ENCODE measurements at regions not wholly inside any gene's neighbourhood (a gene's known extent, or its start where the extent isn't known, plus 50 kb on each side); places are given as distances from the start of the nearest gene placed in this dataset.

- TF ChIP-seq, protein P1, sequence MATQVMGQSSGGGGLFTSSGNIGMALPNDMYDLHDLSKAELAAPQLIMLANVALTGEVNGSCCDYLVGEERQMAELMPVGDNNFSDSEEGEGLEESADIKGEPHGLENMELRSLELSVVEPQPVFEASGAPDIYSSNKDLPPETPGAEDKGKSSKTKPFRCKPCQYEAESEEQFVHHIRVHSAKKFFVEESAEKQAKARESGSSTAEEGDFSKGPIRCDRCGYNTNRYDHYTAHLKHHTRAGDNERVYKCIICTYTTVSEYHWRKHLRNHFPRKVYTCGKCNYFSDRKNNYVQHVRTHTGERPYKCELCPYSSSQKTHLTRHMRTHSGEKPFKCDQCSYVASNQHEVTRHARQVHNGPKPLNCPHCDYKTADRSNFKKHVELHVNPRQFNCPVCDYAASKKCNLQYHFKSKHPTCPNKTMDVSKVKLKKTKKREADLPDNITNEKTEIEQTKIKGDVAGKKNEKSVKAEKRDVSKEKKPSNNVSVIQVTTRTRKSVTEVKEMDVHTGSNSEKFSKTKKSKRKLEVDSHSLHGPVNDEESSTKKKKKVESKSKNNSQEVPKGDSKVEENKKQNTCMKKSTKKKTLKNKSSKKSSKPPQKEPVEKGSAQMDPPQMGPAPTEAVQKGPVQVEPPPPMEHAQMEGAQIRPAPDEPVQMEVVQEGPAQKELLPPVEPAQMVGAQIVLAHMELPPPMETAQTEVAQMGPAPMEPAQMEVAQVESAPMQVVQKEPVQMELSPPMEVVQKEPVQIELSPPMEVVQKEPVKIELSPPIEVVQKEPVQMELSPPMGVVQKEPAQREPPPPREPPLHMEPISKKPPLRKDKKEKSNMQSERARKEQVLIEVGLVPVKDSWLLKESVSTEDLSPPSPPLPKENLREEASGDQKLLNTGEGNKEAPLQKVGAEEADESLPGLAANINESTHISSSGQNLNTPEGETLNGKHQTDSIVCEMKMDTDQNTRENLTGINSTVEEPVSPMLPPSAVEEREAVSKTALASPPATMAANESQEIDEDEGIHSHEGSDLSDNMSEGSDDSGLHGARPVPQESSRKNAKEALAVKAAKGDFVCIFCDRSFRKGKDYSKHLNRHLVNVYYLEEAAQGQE (IDR thresholded peaks at IDR 0.05; ENCODE audit: insufficient read depth in 1 of 2, low read depth in 2 of 2, low read length in 2 of 2), result no peak
- TF ChIP-seq FOXP2 (optimal IDR thresholded peaks at IDR 0.05; ENCODE audit: borderline replicate concordance, extremely low read depth, extremely low read length, insufficient read depth) (no peak), POLR2AphosphoS5 (IDR thresholded peaks at IDR 0.05; ENCODE audit: low read depth, low read length) (no peak)
Measured at GRCh38 chr2:23293731-23294130, 91.2 kb upstream of the KLHL29 start.

- no peak for TF ChIP-seq TAF1 (IDR thresholded peaks at IDR 0.05; ENCODE audit: borderline replicate concordance, insufficient read depth, low read length)
- TF ChIP-seq POLR2AphosphoS5 (IDR thresholded peaks at IDR 0.05; ENCODE audit: low read depth, low read length), result no peak
- TF ChIP-seq SIN3A (IDR thresholded peaks at IDR 0.05; ENCODE audit: borderline replicate concordance, insufficient read depth, low read length), result no peak
- TF ChIP-seq, protein P1 (IDR thresholded peaks at IDR 0.05; ENCODE audit: insufficient read depth in 1 of 2, low read depth in 2 of 2, low read length in 2 of 2), result no peak
- TF ChIP-seq FOXP2 (optimal IDR thresholded peaks at IDR 0.05; ENCODE audit: borderline replicate concordance, extremely low read depth, extremely low read length, insufficient read depth), result no peak
Measured at GRCh38 chr2:23294238-23294637, 90.7 kb upstream of the KLHL29 start.

DNA sequence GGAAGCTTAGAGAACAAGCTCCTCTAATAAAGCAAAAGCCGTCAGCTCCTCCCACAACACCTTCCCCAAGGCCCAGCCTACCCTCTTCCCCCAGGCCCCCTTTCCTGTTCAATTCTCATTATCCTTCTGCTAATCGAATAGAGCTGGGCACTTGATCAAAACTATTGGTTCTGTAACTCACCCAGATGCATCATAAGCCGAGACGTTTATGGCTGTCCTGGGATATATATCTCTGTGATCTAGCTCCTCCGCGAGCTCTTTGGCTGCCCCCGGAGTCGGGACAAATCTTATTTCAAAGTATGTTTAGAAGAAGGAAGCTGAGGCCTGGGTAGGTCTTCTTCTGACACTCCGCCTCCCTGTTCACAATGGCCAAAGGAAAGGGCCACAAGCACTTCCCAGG is 88.3 kb upstream of the KLHL29 start:
- TF ChIP-seq SIN3A (IDR thresholded peaks at IDR 0.05; ENCODE audit: borderline replicate concordance, insufficient read depth, low read length) (no peak), POLR2AphosphoS5 (IDR thresholded peaks at IDR 0.05; ENCODE audit: low read depth, low read length) (no peak), TAF1 (IDR thresholded peaks at IDR 0.05; ENCODE audit: borderline replicate concordance, insufficient read depth, low read length) (no peak), FOXP2 (optimal IDR thresholded peaks at IDR 0.05; ENCODE audit: borderline replicate concordance, extremely low read depth, extremely low read length, insufficient read depth) (no peak)
- TF ChIP-seq, protein P1 (IDR thresholded peaks at IDR 0.05; ENCODE audit: insufficient read depth in 1 of 2, low read depth in 2 of 2, low read length in 2 of 2), result no peak

GRCh38 chr2:23297112-23297511 is 87.9 kb upstream of the KLHL29 start:
- TF ChIP-seq, protein P1 (IDR thresholded peaks at IDR 0.05; ENCODE audit: insufficient read depth in 1 of 2, low read depth in 2 of 2, low read length in 2 of 2), result no peak
- TF ChIP-seq TAF1 (IDR thresholded peaks at IDR 0.05; ENCODE audit: borderline replicate concordance, insufficient read depth, low read length) (no peak), FOXP2 (optimal IDR thresholded peaks at IDR 0.05; ENCODE audit: borderline replicate concordance, extremely low read depth, extremely low read length, insufficient read depth) (no peak), SIN3A (IDR thresholded peaks at IDR 0.05; ENCODE audit: borderline replicate concordance, insufficient read depth, low read length) (no peak), POLR2AphosphoS5 (IDR thresholded peaks at IDR 0.05; ENCODE audit: low read depth, low read length) (no peak)

DNA sequence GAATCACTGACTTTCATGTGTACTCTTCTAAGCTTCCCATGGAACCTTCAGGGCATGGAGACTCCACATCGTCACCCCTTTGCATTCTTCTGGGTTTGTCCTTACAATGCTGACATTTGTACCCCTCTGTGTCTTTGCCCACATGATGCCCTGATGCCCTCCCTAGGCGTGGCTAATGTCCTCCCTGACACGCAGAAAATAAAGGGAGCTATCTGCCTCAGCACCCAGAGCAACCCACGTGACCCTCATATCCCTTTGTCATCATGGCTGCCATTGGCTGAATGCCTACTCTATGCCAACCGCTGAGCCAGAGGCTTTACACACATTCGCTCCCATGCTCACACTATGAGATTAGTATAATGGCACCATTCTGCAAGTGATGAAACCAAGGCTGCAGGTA is 86.4 kb upstream of the KLHL29 start:
- TF ChIP-seq SIN3A (IDR thresholded peaks at IDR 0.05; ENCODE audit: borderline replicate concordance, insufficient read depth, low read length), result no peak
- TF ChIP-seq TAF1 (IDR thresholded peaks at IDR 0.05; ENCODE audit: borderline replicate concordance, insufficient read depth, low read length), result no peak
- TF ChIP-seq FOXP2 (optimal IDR thresholded peaks at IDR 0.05; ENCODE audit: borderline replicate concordance, extremely low read depth, extremely low read length, insufficient read depth), result no peak
- TF ChIP-seq, protein P1 (IDR thresholded peaks at IDR 0.05; ENCODE audit: insufficient read depth in 1 of 2, low read depth in 2 of 2, low read length in 2 of 2), result no peak
- TF ChIP-seq POLR2AphosphoS5 (IDR thresholded peaks at IDR 0.05; ENCODE audit: low read depth, low read length), result no peak

Measured in PFSK-1 (cell line).